ENCODE measurements at regions not wholly inside any gene's neighbourhood (a gene's known extent, or its start where the extent isn't known, plus 50 kb on each side); places are given as distances from the start of the nearest gene placed in this dataset.
"Not testable (repeated sequence)": the region's sequence is repeated elsewhere in the genome, so short reads cannot be mapped to it uniquely, and the experiment has no call there.

GRCh38 chr3:165918657-165918979 is 81.4 kb upstream of the BCHE start:
- H3K9me3 Mint-ChIP-seq: peaks cover 0 to 28% (median 13%) of the 10 kb centered on the region in 9 donors
- H3K36me3 Mint-ChIP-seq: peaks cover 0 to 13% (median 0%) of the 10 kb centered on the region in 3 donors
- H3K27me3 Mint-ChIP-seq: no peaks in the 10 kb centered on the region
- no peak overlapping the region for H3K27ac Mint-ChIP-seq
- H3K4me3 Mint-ChIP-seq: no peak overlapping the region
- DNase-seq (peak in 2 of 10 donors; percentile 2 to 60), ATAC-seq (no peak)
- H3K4me1 Mint-ChIP-seq: no peaks in the 10 kb centered on the region
- POLR2A ChIA-PET: no interaction called here

DNA sequence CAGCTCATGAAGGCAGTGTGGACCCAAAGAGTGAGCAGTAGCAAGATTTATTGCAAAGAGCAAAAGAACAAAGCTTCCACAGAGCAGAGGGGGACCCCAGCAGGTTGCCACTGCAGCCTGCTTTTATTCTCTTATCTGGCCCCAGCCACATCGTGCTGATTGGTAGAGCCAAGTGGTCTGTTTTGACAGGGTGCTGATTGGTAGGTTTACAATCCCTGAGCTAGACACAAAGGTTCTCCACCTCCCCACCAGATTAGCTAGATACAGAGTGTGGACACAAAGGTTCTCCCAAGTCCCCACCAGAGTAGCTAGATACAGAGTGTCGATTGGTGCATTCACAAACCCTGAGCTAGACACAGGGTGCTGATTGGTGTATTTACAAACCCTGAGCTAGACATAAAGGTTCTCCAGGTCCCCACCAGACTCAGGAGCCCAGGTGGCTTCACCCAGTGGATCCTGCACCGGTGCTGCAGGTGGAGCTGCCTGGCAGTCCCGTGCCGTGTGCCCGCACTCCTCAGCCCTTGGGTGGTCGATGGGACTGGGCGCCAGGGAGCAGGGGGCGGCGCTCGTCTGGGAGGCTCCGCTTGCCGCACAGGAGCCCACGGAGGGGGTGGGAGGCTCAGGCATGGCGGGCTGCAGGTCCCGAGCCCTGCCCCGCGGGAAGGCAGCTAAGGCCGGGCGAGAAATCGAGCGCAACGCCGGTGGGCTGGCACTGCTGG is 80.9 kb upstream of the BCHE start:
- Mint-ChIP-seq H3K36me3 (peaks cover 0 to 13% (median 0%) of the 10 kb centered on the region in 3 donors), H3K9me3 (peaks cover 0 to 28% (median 11%) of the 10 kb centered on the region in 9 donors)
- POLR2A ChIA-PET, H3K27me3 Mint-ChIP-seq, H3K27ac Mint-ChIP-seq, H3K4me1 Mint-ChIP-seq, ATAC-seq, DNase-seq, H3K4me3 Mint-ChIP-seq: not testable (repeated sequence)

DNA sequence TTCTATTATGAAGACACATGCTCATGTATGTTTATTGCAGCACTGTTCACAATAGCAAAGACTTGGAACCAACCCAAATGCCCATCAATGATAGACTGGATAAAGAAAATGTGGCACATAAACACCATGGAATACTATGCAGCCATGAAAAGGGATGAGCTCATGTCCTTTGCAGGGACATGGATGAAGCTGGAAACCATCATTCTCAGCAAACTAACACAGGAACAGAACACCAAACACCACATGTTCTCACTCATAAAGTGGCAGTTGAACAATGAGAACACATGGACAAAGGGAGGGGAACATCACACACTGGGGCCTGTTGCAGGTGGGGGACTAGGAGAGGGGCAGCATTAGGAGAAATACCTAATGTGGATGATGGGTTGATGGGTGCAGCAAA is 77.9 kb upstream of the BCHE start:
- Mint-ChIP-seq H3K9me3 (peaks cover 3 to 24% (median 9%) of the 10 kb centered on the region in 9 donors), H3K36me3 (peaks cover 0 to 13% (median 0%) of the 10 kb centered on the region in 3 donors)
- H3K4me1 Mint-ChIP-seq, POLR2A ChIA-PET, H3K27ac Mint-ChIP-seq, ATAC-seq, H3K27me3 Mint-ChIP-seq, H3K4me3 Mint-ChIP-seq, DNase-seq: not testable (repeated sequence)

- no peak overlapping the region for H3K27ac Mint-ChIP-seq
- no peak for ATAC-seq
- H3K27me3 Mint-ChIP-seq: no peaks in the 10 kb centered on the region
- no peak for DNase-seq
- no peak overlapping the region for H3K4me3 Mint-ChIP-seq
- POLR2A ChIA-PET: no interaction called here
- no peaks in the 10 kb centered on the region for H3K4me1 Mint-ChIP-seq
- no peaks in the 10 kb centered on the region for H3K36me3 Mint-ChIP-seq
- H3K9me3 Mint-ChIP-seq: peaks cover 0 to 23% (median 7%) of the 10 kb centered on the region in 9 donors
These were observed 66.8 kb upstream of the BCHE start for GRCh38 chr3:165903885-165904630.

- DNase-seq (no peak), ATAC-seq (no peak)
- Mint-ChIP-seq H3K9me3 (peaks cover 0 to 16% (median 6%) of the 10 kb centered on the region in 9 donors), H3K36me3 (no peaks in the 10 kb centered on the region), H3K4me1 (no peaks in the 10 kb centered on the region), H3K27me3 (no peaks in the 10 kb centered on the region), H3K27ac (no peak overlapping the region), H3K4me3 (no peak overlapping the region)
- POLR2A ChIA-PET: no interaction called here
These were observed 61.8 kb upstream of the BCHE start for GRCh38 chr3:165899066-165899465.

DNA sequence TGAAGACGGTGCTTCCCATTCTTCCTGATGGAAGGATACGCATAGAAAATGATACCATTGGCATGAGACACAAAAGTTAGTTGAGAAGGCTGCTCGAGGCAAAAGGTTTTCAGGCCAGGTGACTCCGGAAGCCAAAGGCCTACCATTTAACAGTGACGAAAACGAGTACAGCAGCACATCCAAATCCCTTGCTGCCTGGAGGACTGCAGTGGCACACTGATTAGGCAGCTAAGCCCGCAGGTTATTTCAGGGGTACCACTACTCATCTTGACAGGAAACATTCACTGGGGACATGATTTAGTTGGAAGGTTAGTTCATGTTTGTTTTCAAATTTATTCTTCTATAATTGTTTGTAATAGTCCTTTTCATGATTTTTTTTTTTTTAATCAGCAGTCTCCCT is 59.9 kb upstream of the BCHE start:
- Mint-ChIP-seq H3K36me3 (no peaks in the 10 kb centered on the region), H3K27ac (no peak overlapping the region), H3K9me3 (peaks cover 0 to 11% (median 0%) of the 10 kb centered on the region in 9 donors), H3K27me3 (no peaks in the 10 kb centered on the region), H3K4me3 (no peak overlapping the region), H3K4me1 (no peaks in the 10 kb centered on the region)
- DNase-seq (peak in 1 of 10 donors; percentile 22), ATAC-seq (no peak)
- POLR2A ChIA-PET: no interaction called here

DNA sequence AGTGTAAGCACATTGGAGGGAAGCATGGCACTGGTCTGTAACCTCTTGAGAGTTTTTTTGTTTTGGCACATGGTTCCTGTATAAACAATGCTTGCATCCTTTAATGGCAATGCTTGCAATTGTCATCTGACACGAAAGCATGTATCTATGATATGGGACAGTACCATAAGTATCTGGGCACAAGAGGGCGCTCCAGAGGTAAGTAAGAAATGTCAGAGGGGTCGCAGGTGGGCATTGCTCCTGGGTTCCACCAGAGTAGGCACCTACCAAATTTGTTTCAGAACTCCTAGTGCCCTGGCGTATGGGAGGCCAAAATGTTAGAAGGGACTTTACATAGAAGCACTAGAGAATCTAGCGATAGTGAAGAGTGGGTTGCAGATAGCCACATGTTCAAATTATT is 58.7 kb upstream of the BCHE start:
- Mint-ChIP-seq H3K36me3 (no peaks in the 10 kb centered on the region), H3K9me3 (peaks cover 0 to 11% (median 0%) of the 10 kb centered on the region in 9 donors), H3K4me1 (no peaks in the 10 kb centered on the region), H3K27ac (peak overlapping the region in 1 of 10 donors; percentile 72), H3K27me3 (no peaks in the 10 kb centered on the region), H3K4me3 (no peak overlapping the region)
- no peak for ATAC-seq
- DNase-seq: no peak
- POLR2A ChIA-PET: no interaction called here

DNA sequence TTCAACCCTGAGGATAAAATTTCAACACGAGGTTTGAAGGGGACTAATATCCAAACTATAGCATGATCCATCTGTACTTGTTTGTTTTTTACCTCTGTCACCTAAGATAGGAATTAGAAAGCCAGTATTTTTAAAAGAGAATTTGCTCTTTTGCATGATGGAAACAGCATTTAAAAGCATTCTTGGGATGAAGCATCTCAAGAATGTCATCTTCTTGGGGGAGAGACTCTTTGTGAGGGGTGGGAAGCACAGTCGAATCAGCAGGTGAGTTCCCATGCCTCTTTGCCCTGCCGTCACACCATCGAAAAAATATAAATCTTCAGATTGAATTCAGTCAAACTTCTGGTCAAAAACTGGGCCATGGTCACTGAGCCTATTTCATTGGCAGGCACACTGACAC is 55.3 kb upstream of the BCHE start:
- H3K27ac Mint-ChIP-seq: no peak overlapping the region
- H3K4me1 Mint-ChIP-seq: no peaks in the 10 kb centered on the region
- H3K9me3 Mint-ChIP-seq: peaks cover 0 to 3% (median 0%) of the 10 kb centered on the region in 9 donors
- no peaks in the 10 kb centered on the region for H3K36me3 Mint-ChIP-seq
- POLR2A ChIA-PET: no interaction called here
- DNase-seq (no peak), ATAC-seq (no peak)
- H3K4me3 Mint-ChIP-seq: no peak overlapping the region
- H3K27me3 Mint-ChIP-seq: no peaks in the 10 kb centered on the region

All from naive thymus-derived CD8-positive, alpha-beta T cell (primary cell).